Endothelial cell of umbilical vein (primary cell): ENCODE measurements at regions not wholly inside any gene's neighbourhood (a gene's known extent, or its start where the extent isn't known, plus 50 kb on each side); places are given as distances from the start of the nearest gene placed in this dataset.

ENCODE experiments used
- EZH2 ChIP-seq: IDR thresholded peaks from 2 replicates; pipeline ENCODE4 v1.6.1; 2012; ENCODE audit warnings: borderline replicate concordance, low read depth, mild to moderate bottlenecking, moderate library complexity, low read length, inconsistent platforms; ENCODE audit not compliant: severe bottlenecking
- TF ChIP-seq, protein P1 (sequence below): IDR thresholded peaks from 2 replicates; pipeline ENCODE4 v1.6.1; 2011; ENCODE audit not compliant: insufficient read depth, insufficient read length
- TF ChIP-seq, protein P2 (sequence below), 2 donors: IDR thresholded peaks; 1 replicate in 1 of 2; 2 replicates in 1 of 2; pipeline ENCODE4 v1.5.1; 2011; ENCODE audit warnings: low read length in 2 of 2, mild to moderate bottlenecking in 2 of 2, moderate library complexity in 2 of 2, control low read depth in 1 of 2, inconsistent platforms in 1 of 2, low read depth in 1 of 2; ENCODE audit not compliant: insufficient read depth in 1 of 2; ENCODE audit errors: extremely low read depth in 1 of 2

DNA sequence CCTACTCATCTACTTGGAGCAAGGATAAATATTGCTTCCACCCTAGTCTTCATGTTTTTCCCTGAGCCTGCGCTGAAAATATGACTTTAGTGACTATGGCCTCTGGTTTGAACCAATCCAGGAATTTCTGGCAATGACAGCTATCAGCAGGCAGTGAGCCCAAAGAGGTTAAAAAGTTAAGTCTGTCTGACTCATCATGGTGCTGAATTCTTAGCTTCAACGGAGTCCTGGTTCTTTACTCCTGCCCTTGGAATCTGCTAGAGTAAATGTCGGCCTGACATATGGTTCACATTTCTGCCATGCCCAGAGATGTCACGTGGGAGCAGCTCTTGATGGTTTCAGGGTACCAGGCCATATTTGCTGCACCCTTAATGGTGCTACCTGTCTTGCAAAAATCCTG lies 351.6 kb upstream of the PLXNA2 start:
- TF ChIP-seq, protein P1, sequence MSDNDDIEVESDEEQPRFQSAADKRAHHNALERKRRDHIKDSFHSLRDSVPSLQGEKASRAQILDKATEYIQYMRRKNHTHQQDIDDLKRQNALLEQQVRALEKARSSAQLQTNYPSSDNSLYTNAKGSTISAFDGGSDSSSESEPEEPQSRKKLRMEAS, result no peak
- TF ChIP-seq, protein P2, sequence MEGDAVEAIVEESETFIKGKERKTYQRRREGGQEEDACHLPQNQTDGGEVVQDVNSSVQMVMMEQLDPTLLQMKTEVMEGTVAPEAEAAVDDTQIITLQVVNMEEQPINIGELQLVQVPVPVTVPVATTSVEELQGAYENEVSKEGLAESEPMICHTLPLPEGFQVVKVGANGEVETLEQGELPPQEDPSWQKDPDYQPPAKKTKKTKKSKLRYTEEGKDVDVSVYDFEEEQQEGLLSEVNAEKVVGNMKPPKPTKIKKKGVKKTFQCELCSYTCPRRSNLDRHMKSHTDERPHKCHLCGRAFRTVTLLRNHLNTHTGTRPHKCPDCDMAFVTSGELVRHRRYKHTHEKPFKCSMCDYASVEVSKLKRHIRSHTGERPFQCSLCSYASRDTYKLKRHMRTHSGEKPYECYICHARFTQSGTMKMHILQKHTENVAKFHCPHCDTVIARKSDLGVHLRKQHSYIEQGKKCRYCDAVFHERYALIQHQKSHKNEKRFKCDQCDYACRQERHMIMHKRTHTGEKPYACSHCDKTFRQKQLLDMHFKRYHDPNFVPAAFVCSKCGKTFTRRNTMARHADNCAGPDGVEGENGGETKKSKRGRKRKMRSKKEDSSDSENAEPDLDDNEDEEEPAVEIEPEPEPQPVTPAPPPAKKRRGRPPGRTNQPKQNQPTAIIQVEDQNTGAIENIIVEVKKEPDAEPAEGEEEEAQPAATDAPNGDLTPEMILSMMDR (IDR thresholded peaks at IDR 0.05; ENCODE audit: extremely low read depth in 1 of 2, insufficient read depth in 1 of 2, low read depth in 1 of 2, low read length in 2 of 2), result no peak
- no peak for TF ChIP-seq EZH2
